NB4 (cell line): ENCODE measurements at regions not wholly inside any gene's neighbourhood (a gene's known extent, or its start where the extent isn't known, plus 50 kb on each side); places are given as distances from the start of the nearest gene placed in this dataset.

Experiments
- DNase-seq: peaks from one replicate; pipeline ENCODE4 v3.0.0; 2010; ENCODE audit warnings: low read depth
- H3K4me3 ChIP-seq: one replicate; pipeline ENCODE4 v1.5.1; 2011; ENCODE audit warnings: mild to moderate bottlenecking, low read depth, low read length, moderate library complexity
- CTCF ChIP-seq: IDR thresholded peaks from one replicate; pipeline ENCODE4 v1.5.1; 2012; ENCODE audit warnings: low read depth, low read length
- MAX ChIP-seq: IDR thresholded peaks from 2 replicates; pipeline ENCODE4 v1.6.1; 2011; ENCODE audit warnings: low read depth, low read length
- MYC ChIP-seq: IDR thresholded peaks from 2 replicates; pipeline ENCODE4 v1.6.1; 2011; ENCODE audit warnings: low read depth, low read length
- POLR2A ChIP-seq: IDR thresholded peaks from 2 replicates; pipeline ENCODE4 v1.6.1; 2011; ENCODE audit warnings: mild to moderate bottlenecking; ENCODE audit not compliant: insufficient read length; ENCODE audit errors: extremely low read depth

GRCh38 chr4:181225616-181226261 is 1017.5 kb upstream of the TENM3 start:
- no peak overlapping the region for H3K4me3 ChIP-seq
- no peak for TF ChIP-seq MAX
- TF ChIP-seq CTCF: no peak
- TF ChIP-seq POLR2A: no peak
- no peak for TF ChIP-seq MYC
- DNase-seq: no peak

- H3K4me3 ChIP-seq: no peak overlapping the region
- TF ChIP-seq MAX (no peak), CTCF (no peak), MYC (no peak), POLR2A (no peak)
- no peak for DNase-seq
Observed at GRCh38 chr4:181234951-181235680, 1008.1 kb upstream of the TENM3 start.

GRCh38 chr4:181245326-181245725 is 997.9 kb upstream of the TENM3 start:
- no peak for DNase-seq
- no peak for TF ChIP-seq CTCF
- TF ChIP-seq POLR2A: no peak
- no peak for TF ChIP-seq MYC
- TF ChIP-seq MAX: no peak
- H3K4me3 ChIP-seq: no peak overlapping the region

GRCh38 chr4:181249031-181249430 is 994.2 kb upstream of the TENM3 start:
- TF ChIP-seq POLR2A (no peak), MAX (no peak), MYC (no peak), CTCF (no peak)
- DNase-seq: no peak
- no peak overlapping the region for H3K4me3 ChIP-seq

GRCh38 chr4:181254771-181255170 is 988.4 kb upstream of the TENM3 start:
- no peak for DNase-seq
- TF ChIP-seq POLR2A (no peak), MYC (no peak), MAX (no peak), CTCF (no peak)
- no peak overlapping the region for H3K4me3 ChIP-seq
